ENCODE measurements at regions not wholly inside any gene's neighbourhood (a gene's known extent, or its start where the extent isn't known, plus 50 kb on each side); places are given as distances from the start of the nearest gene placed in this dataset.
"Not testable (repeated sequence)": the region's sequence is repeated elsewhere in the genome, so short reads cannot be mapped to it uniquely, and the experiment has no call there.

DNA sequence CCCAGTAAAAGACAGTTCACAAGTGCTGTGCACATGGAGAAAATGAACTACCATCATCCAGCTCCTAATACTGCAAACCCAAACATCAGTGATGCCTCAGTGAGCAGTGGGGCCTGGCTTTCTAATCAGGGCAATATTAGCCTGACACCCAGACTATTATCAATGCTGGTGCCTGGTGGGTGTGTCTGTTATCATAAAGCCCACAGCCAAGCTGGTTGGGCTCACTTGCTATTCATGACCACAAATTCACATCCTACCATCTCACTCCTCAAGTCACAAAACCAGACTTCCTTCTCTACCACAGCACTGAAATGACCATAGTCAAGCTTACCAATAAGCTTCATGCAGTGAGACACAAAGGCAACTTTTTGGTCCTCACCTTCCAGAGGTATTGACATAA is 180.8 kb upstream of the PLN start:
- DNase-seq = no peak

DNA sequence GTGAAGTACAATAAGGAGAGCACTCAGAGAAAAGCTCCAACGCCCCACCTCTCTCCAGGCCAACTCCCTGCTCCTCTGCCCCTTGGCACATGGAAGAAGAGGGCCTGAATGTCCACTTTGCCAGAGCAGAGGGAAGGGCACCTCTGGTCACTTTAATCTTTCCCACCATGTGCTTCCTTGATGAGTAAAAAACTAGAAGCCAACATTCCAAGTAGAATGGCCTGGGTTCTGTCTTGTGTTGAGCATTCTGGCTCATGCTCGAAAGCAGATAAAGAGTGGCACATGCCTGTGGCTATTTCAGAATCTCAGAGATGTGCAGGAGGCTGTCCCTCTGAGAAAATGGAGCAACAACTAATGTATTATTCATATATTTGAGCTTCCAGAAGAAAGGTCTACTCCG is 177.4 kb upstream of the PLN start:
- DNase-seq = no peak

DNA sequence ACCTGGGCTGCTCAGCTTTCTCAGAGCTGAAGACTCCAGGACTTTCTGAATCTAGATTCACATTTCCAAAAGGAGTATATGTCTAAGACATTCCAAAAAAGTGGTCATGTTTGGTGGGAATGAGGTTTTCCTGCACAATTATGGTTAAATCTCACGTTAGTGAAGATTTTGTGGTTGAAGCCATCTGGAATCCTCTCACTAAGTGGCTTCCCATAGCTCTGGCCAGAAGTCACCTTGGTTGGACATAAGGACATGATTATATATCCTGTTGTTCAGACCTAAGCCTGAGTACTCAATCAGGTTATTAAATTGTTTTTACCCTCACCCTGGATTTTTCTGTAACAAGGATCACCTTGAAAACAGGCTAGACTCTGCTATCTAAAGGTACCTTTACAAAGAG is 176.1 kb upstream of the PLN start:
- no peak for DNase-seq

DNA sequence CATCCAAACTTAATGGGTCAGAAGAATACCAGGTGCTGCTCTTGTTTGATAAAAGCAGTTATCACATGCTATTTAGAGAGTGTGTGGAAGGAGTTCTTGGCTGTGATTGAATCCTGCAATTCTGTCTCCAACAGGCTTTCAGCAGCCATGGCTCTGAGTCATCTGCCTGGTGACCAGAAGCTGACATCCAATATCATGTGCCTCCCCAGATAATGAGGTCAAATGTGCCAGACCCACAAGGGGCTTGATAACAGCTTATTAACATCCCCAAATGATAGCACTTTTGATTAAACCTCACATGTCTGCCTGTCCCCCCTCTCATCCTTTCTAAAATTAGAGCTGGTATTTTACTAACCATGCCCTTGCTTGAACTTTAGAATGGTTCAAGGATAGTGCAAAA is 175.7 kb upstream of the PLN start:
- no peak for DNase-seq

DNA sequence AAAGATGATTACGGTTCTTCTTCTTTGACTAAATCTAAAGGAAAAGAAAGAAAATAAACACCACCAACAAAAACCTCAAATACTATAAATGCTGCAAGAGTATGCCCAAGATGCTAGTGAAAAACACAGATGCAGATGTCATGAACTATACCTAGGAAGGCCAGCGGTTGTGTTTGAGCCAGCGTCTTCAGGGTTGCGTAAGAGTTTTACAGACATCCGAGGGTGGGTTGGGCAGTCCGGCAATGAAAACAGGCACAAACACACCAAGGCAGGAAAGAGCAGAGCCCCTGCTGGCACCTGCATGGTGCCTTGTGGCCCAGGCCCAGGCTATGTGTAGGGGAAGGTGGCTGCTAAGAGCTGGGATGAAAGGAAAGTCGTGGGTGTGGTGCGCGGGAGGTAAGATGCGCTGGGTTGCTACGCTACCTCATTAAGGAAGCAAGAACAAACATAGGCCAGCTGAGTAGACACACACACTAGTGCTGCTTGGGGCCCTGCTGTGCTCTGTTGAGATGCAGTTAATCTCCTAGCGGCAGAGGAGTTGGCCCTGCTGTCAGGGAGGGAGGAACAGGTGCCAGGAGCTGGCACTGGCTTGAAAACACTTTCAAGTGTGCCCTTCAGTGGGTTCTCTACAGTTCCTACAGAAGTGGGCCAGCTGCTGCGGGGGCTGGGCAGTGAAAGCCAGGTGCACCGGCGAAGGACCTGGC is 170.2 kb upstream of the PLN start:
- DNase-seq = no peak

DNA sequence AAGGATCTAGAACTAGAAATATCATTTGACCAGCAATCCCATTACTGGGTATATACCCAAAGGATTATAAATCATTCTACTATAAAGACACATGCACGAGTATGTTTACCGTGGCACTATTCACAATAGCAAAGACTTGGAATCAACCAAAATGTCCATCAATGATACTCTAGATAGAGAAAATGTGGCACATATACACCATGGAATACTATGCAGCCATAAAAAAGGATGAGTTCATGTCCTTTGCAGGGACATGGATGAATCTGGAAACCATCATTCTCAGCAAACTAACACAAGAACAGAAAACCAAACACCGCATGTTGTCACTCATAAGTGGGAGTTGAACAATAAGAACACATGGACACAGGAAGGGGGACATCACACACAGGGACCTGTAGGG is 167.5 kb upstream of the PLN start:
- DNase-seq = not testable (repeated sequence)

DNA sequence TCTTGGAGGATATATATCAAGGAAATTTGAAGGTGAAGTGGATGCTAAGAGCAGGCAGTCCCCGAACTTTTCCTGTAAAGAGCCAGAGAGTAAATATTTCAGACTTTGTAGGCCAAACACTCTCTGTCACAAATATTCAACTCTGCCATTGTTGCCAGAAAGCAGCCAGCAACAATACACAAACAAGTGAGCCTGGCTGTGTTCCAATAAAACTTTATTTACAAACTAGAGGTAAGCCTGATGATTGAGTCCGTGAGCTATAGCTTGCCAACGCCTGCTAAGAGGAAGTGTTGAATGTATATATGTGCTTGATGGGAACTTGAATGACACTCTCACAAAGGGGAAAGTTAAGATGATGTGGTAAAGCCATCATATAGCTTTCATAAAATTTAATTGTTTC is 166.0 kb upstream of the PLN start:
- DNase-seq = no peak

DNA sequence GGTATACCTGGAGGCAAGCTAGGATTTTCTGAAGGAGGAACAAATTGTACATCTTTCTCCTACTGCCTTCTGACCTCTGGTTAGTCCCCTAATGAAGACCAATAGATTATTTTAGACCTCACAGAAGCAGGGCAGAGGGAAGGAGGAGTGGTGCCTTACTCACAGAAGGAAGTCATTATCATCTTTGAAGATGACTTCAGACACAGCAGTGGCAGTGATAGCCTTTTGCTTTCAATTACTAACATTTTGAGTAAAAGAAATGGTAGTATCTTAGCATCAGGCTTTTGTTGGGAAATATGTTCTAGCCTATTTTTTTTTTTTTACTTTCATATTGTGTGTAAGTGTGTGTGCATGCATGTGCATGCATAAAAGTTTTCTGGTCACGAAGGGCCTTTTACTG is 164.2 kb upstream of the PLN start:
- no peak for DNase-seq

DNA sequence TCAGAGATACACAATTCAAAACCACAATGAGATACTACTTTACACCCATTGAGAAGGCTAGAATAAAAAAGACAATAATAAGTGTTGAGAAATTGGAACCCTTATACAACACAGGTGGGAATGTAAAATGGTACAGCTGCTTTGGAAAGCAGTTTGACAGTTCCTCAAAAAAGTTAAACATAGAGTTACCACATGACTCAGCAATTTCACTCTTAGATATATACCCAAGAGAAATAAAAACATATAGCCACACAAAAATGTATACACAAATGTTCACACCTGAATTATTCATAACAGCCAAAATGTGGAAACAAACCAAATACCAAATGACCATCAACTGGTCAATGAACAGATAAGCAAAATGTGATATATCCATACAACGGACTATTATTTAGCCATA is 161.1 kb upstream of the PLN start:
- no peak for DNase-seq

DNA sequence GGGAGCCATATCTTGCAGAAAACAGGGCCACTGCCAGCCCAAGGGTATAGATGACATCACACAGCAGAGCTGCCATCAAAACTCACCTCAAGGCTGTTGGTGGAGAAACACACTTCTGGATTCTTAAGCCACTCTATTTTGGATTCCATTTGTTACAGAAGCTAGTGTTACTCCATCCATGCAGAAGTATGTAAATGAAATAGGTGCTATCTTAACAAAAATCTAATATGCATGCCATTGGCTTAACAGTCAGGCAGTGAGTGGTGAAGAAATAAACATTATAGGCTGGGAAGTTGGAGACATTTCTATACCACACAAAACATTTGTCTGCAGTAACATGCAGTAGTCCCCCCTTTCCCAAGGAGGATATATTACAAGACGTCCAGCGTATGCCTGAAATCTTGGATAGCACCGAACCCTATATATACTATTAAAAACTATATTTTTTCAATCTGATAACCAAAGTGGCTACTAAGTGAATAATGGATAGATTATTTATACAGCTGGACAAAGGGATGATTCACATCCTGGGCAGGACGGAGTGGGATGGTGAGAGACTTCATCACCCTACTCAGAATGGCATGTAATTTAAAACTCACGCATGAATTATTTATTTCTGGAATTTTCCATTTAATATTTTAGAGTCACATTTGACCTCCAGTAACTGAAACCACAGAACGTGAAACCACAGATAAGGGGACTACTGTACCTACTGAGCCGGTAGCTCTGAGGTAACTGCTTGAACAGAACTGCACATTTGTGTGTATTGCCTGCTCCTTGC is 160.0 kb upstream of the PLN start:
- peak; percentile 81 for DNase-seq

DNA sequence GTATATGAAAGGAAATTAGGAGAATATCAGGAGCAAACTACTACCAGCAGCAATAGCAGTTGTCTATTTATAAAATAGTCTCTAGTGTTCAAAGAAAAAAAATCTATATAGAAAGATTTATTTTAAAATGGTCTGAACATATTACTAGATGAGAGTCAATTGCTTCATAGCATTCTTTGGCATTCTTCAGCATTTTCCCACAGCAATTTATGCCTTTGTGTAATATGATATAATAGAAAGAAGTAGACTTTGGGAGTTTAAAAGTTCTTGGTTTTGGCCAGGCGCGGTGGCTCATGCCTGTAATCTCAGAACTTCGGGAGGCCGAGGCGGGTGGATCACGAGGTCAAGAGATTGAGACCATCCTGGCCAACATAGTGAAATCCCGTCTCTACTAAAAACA is 157.0 kb upstream of the PLN start:
- no peak for DNase-seq

DNA sequence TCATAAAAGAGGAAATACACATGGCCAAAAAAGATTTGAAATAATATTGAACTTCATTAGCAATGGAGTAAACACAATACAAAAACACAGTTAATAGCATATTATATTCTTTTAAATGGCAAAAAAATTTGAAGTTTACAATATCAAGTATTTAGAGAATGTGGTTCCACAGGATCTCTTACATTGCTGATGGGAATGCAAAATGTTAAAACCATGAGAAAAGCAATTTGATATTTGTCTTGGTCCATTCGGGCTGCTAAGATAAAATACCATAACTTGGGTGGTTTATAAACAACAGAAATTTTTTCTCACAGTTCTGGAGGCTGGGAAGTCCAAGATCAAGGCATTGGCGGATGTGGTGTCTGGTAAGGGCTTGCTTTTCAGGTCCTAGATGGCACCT is 154.0 kb upstream of the PLN start:
- no peak for DNase-seq

DNA sequence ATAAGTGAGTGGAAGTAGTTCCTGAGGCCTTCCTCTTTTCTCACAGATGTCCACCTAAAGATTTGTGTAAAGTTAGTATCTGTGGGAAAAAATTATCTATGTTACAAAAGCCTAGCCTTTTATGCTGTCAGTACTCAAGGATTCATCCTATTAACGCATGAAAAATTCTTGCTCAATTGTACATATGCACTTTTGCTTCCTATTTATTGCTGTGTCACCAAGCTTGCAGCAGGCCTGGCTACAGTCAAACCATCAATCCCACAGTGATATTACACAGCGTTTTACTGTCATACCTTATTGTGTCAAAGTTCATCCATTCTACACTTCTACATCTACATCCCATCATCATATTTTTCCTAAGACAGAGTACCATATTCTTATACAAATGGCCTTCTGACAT is 151.1 kb upstream of the PLN start:
- DNase-seq = no peak

DNA sequence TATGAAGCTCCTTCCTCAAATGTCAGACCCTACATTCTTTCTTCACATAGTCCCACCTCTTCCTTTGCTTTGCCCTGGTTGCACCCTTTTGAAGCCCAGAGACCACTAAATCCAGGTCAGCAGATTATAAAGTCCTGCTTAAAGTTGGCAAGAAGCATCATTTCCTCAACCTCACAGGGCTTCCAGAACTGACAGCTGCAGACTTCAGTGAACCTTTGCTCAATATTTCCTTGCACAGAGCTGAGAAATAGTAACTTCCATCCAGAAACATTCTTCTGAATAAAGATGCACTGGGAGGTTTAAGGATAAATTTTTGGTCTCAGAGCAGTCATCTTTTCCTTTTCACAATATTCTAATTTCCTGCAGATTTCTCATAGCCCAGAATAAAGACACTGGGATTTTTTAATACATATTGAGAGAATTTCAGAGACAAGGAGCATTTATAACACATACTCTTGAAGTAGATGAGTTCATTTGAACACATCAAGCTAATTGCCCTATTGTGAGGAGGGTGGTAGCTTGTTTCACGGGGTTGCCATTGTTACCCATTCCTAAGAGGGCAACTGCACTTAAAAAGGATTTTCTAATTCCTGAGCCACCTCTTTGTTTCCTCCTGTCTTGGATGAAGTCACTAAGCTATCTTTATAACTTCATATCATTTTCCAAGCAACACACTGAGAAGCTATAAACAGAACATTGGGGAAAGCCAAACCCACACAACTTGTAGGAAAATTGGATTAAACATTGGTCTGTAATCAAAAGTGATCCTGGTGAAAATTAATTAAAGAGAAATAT is 150.2 kb upstream of the PLN start:
- DNase-seq = no peak

DNA sequence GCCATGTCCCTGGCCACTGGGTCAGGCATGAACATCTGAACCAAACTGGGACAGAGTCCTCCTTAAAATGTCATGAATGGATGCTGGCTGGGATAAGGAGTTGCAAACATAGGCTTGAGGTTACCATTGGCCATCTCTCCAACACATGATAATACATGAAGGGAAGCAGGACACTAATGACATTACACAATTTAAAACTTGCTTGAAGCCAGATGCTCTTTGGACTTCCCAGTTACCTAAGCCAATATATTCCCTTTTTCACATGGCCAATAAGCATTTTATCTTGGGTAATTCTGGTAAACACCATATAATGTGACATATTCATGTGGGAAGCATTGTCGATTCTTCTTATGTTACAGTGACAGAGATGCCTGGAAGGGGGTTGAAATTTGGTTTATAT is 148.0 kb upstream of the PLN start:
- DNase-seq = no peak

DNA sequence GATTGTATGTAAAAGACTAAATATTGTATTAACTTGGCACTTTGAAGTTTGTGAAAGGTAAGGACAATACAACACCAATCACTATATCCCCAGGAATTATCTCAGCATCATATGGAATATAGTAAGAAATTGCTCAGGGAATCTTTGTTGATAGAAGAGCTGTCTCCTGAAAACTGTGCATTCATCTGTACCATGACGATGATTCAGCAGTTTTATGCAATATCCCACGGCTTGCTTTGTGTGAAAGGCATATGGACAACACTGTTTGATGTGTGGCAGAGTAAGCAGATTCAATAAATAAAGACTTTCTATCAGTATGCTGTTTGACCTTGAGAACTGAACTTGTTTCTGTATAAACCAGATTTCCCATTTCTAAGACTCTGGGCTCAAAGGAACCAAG is 147.5 kb upstream of the PLN start:
- no peak for DNase-seq

DNA sequence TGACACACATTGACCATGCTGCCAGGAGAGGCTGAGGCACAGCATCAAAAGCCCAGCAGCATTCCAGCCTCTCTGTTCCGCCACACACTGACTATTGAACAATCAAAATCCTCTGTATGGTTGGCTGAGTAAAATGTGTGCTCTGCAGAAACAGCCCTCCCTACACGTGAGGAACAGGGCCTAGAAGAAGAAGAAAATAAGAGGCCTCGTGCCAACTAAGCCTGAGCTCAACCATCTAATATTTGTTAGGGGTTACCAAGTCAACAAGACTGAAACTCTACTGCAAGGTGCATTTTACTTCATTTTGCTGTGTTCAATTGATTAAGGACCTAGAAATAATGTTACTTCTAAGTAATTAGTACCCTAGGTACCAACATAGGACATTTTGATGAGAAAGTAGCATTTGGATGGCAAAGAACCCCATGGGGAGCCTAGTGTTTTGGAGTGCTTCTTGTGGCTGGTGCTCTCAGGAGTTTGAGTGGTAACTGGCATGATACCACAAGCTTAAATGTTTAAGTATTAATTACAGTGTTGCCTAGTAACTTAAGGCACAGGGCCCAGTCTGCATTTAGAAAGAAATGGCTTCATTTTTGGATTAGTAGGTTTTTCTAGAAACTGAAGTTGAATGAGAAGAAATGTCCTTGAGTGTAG is 146.6 kb upstream of the PLN start:
- no peak for DNase-seq

DNA sequence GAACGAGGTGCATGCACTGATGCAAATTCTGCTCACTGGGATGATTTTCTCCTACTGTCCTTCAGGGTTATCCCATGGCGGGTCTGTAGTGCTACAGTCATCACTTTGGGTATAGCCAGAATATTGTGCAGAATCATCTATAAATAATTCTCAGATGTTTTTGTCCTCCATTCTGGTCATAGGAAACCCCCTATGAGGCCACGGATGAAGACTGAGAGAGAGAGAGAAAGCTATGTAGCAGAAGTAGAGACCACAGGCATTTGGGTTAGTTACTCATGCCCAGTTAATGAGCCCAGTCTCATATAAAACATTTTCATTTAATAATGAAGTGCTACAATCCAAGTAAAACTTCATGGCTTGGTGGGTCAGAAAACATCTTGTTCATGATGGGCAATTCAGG is 145.1 kb upstream of the PLN start:
- DNase-seq = no peak

DNA sequence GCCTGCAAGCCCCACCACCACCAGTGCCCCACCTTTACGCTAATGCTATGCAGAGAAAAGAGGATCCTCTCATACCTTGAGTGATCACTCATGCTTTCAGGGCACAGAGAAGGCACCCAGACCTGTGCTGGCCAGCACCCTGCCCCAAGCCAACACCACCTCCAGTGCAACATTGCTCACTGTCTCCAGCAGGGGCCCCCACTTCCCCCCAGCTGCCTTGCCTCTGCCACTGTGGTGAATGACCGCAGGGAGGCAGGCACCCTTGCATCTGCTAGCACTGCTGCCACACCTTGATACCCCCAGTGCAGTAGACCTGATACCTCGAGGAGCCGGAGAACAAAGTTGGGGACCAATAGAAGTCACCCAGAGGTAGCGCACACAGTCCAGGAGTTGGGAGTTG is 139.2 kb upstream of the PLN start:
- DNase-seq = no peak

DNA sequence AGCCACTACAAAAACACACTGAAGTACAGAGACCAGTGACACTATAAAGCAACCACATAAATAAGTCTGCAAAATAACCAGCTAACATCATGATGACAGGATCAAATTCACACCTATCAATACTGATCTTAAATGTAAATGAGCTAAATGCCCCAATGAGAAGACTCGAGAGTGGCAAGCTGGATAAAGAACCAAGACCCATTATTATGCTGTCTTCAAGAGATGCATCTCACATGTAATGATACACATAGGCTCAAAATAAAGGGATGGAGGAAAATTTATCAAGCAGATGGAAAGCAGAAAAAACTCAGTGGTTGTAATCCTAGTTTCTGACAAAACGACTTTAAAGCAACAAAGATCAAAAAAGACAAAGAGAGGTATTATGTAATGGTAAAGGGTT is 138.1 kb upstream of the PLN start:
- DNase-seq = no peak
